Caco-2 (cell line): ENCODE measurements at regions not wholly inside any gene's neighbourhood (a gene's known extent, or its start where the extent isn't known, plus 50 kb on each side); places are given as distances from the start of the nearest gene placed in this dataset.

Experiments used
- BruUV-seq: library from RNA; stranded (reverse); fragments of 400-500 nt; replicated peaks from 2 replicates; lab custom pipeline; 2021; lab: Mats Ljungman, UMichigan
- CTCF ChIA-PET: fragments of 300-600 bp; sonication (Branson Sonifier 250); formaldehyde crosslinking; loops from one replicate; lab custom pipeline; 2022; ENCODE audit warnings: antibody characterized with exemption; lab: Charles Lee
- POLR2A ChIA-PET: fragments of 300-600 bp; sonication (Branson Sonifier 250); formaldehyde crosslinking; loops from one replicate; lab custom pipeline; 2022; ENCODE audit warnings: antibody characterized with exemption; lab: Charles Lee
- DNase-seq, 2 experiments: peaks; one replicate each; pipeline versions ENCODE4 v3.0.0 to v3.0.0-alpha.2; 2020 to 2022
- H3K27me3 ChIP-seq: replicated peaks from 2 replicates; pipeline ENCODE4 v1.6.0; 2011; ENCODE audit warnings: low read length; ENCODE audit not compliant: control insufficient read depth, insufficient read depth
- H3K36me3 ChIP-seq: 2 replicates; pipeline ENCODE4 v1.5.1; 2011; ENCODE audit warnings: low read length; ENCODE audit not compliant: control insufficient read depth, insufficient read depth
- H3K4me1 ChIP-seq: fragments of 250-450 bp; sonication (Bioruptor Pico); 2 replicates; pipeline ENCODE4 v1.5.1; 2020; ENCODE audit warnings: mild to moderate bottlenecking
- H3K4me3 ChIP-seq: 2 replicates; pipeline ENCODE4 v1.5.1; 2011; ENCODE audit warnings: low read depth, mild to moderate bottlenecking, control low read depth, low read length
- H3K9me3 ChIP-seq: fragments of 250-450 bp; sonication (Bioruptor Pico); 2 replicates; pipeline ENCODE4 v1.5.1; 2020; ENCODE audit warnings: mild to moderate bottlenecking, moderate library complexity
- H3K27ac Mint-ChIP-seq: one replicate; pipeline ENCODE4 v1.8.0; 2022; ENCODE audit warnings: mixed read lengths; ENCODE audit not compliant: unreplicated experiment
- H3K27me3 Mint-ChIP-seq: one replicate; pipeline ENCODE4 v1.8.0; 2022; ENCODE audit warnings: mixed read lengths; ENCODE audit not compliant: insufficient read depth, unreplicated experiment
- H3K36me3 Mint-ChIP-seq: one replicate; pipeline ENCODE4 v1.8.0; 2022; ENCODE audit warnings: mild to moderate bottlenecking, mixed read lengths; ENCODE audit not compliant: insufficient read depth, unreplicated experiment
- H3K4me1 Mint-ChIP-seq: one replicate; pipeline ENCODE4 v1.8.0; 2022; ENCODE audit warnings: low read depth, mixed read lengths; ENCODE audit not compliant: unreplicated experiment
- H3K4me3 Mint-ChIP-seq: one replicate; pipeline ENCODE4 v1.8.0; 2022; ENCODE audit warnings: mild to moderate bottlenecking, moderate library complexity, mixed read lengths; ENCODE audit not compliant: unreplicated experiment
- H3K9me3 Mint-ChIP-seq: one replicate; pipeline ENCODE4 v1.8.0; 2022; ENCODE audit warnings: mixed read lengths; ENCODE audit not compliant: unreplicated experiment
- CTCF ChIP-seq, 2 experiments: fragments of 200-600 bp in 1 of 2; IDR thresholded peaks; 1 replicate in 1 of 2; 2 replicates in 1 of 2; pipeline versions ENCODE4 v1.5.1 to v1.8.0; 2011 to 2022; ENCODE audit warnings: antibody characterized with exemption in 1 of 2, control low read depth in 1 of 2, inconsistent platforms in 1 of 2, low read depth in 1 of 2, low read length in 1 of 2, mild to moderate bottlenecking in 1 of 2, moderate library complexity in 1 of 2; ENCODE audit not compliant: insufficient read depth in 1 of 2, severe bottlenecking in 1 of 2, unreplicated experiment in 1 of 2
- intact Hi-C: fragments of 100-400 bp; cut with micrococcal nuclease; formaldehyde crosslinking; loops from one replicate; pipeline ENCODE4 v1.10.0; 2022; ENCODE audit not compliant: unreplicated experiment

- TF ChIP-seq CTCF (IDR thresholded peaks at IDR 0.05; ENCODE audit: insufficient read depth in 1 of 2, low read depth in 1 of 2, low read length in 1 of 2, severe bottlenecking in 1 of 2, unreplicated experiment in 1 of 2), result no peak
- intact Hi-C loops, result no loop called here
- H3K36me3 ChIP-seq, result no peaks in the 10 kb centered on the region
- no peak overlapping the region for H3K4me3 ChIP-seq
- CTCF ChIA-PET, result no interaction called here
- POLR2A ChIA-PET, result no interaction called here
- Mint-ChIP-seq H3K36me3 (no peaks in the 10 kb centered on the region), H3K9me3 (no peaks in the 10 kb centered on the region), H3K27ac (no peak overlapping the region), H3K4me3 (no peak overlapping the region), H3K27me3 (peaks cover 24% of the 10 kb centered on the region), H3K4me1 (no peaks in the 10 kb centered on the region)
- H3K9me3 ChIP-seq, result no peaks in the 10 kb centered on the region
- no peaks in the 10 kb centered on the region for H3K27me3 ChIP-seq
- H3K4me1 ChIP-seq, result no peaks in the 10 kb centered on the region
- no TSS peak for BruUV-seq
- no peak for DNase-seq
Measured at GRCh38 chr11:80188076-80188627, 747.3 kb upstream of the TENM4 start.

GRCh38 chr11:80186692-80187091, 745.9 kb upstream of the TENM4 start:
- no peak overlapping the region for H3K27ac Mint-ChIP-seq
- H3K9me3 ChIP-seq, result no peaks in the 10 kb centered on the region
- no peak for TF ChIP-seq CTCF (IDR thresholded peaks at IDR 0.05; ENCODE audit: insufficient read depth in 1 of 2, low read depth in 1 of 2, low read length in 1 of 2, severe bottlenecking in 1 of 2, unreplicated experiment in 1 of 2)
- H3K36me3 ChIP-seq, result no peaks in the 10 kb centered on the region
- H3K4me3 ChIP-seq, result no peak overlapping the region
- no peak overlapping the region for H3K4me3 Mint-ChIP-seq
- CTCF ChIA-PET, result no interaction called here
- no peaks in the 10 kb centered on the region for H3K4me1 ChIP-seq
- H3K4me1 Mint-ChIP-seq, result no peaks in the 10 kb centered on the region
- POLR2A ChIA-PET, result no interaction called here
- H3K27me3 ChIP-seq, result no peaks in the 10 kb centered on the region
- no TSS peak for BruUV-seq
- no peaks in the 10 kb centered on the region for H3K36me3 Mint-ChIP-seq
- intact Hi-C loops, result no loop called here
- no peak for DNase-seq
- H3K27me3 Mint-ChIP-seq, result peaks cover 18% of the 10 kb centered on the region
- H3K9me3 Mint-ChIP-seq, result no peaks in the 10 kb centered on the region

- H3K36me3 Mint-ChIP-seq, result no peaks in the 10 kb centered on the region
- CTCF ChIA-PET, result no interaction called here
- no peaks in the 10 kb centered on the region for H3K9me3 Mint-ChIP-seq
- H3K27ac Mint-ChIP-seq, result no peak overlapping the region
- no TSS peak for BruUV-seq
- Histone ChIP-seq H3K27me3 (no peaks in the 10 kb centered on the region), H3K4me3 (no peak overlapping the region), H3K36me3 (no peaks in the 10 kb centered on the region), H3K9me3 (no peaks in the 10 kb centered on the region), H3K4me1 (no peaks in the 10 kb centered on the region)
- intact Hi-C loops, result no loop called here
- no peak for DNase-seq
- POLR2A ChIA-PET, result no interaction called here
- peaks cover 11% of the 10 kb centered on the region for H3K27me3 Mint-ChIP-seq
- no peak overlapping the region for H3K4me3 Mint-ChIP-seq
- TF ChIP-seq CTCF (IDR thresholded peaks at IDR 0.05; ENCODE audit: insufficient read depth in 1 of 2, low read depth in 1 of 2, low read length in 1 of 2, severe bottlenecking in 1 of 2, unreplicated experiment in 1 of 2), result no peak
- no peaks in the 10 kb centered on the region for H3K4me1 Mint-ChIP-seq
Measured at GRCh38 chr11:80182901-80183300, 742.1 kb upstream of the TENM4 start.
